ENCODE measurements at regions not wholly inside any gene's neighbourhood (a gene's known extent, or its start where the extent isn't known, plus 50 kb on each side); places are given as distances from the start of the nearest gene placed in this dataset.

- Histone ChIP-seq H3K9ac (no peak overlapping the region), H3K9me3 (no peaks in the 10 kb centered on the region), H4K20me1 (ENCODE audit: insufficient read depth) (no peaks in the 10 kb centered on the region), H3K4me3 (ENCODE audit: low read depth in 2 of 2, low read length in 1 of 2) (no peak overlapping the region), H3K27ac (ENCODE audit: low read depth in 2 of 2, low read length in 1 of 2) (no peak overlapping the region), H3K36me3 (replicated peaks in 1 of 2; ENCODE audit: control insufficient read depth in 1 of 2, insufficient read depth in 2 of 2, low read length in 1 of 2) (no peaks in the 10 kb centered on the region), H3K4me1 (ENCODE audit: control insufficient read depth in 1 of 2, insufficient read depth in 2 of 2, low read depth in 1 of 2, low read length in 1 of 2) (peaks cover 0 to 3% of the 10 kb centered on the region in 2 experiments; a peak in 1 of 4 replicates), H3K9me2 (no peaks in the 10 kb centered on the region), H3K4me2 (no peak overlapping the region), H3K27me3 (ENCODE audit: insufficient read depth) (no peaks in the 10 kb centered on the region), H2AFZ (ENCODE audit: low read depth) (no peak overlapping the region), H3F3A (replicated peaks; ENCODE audit: insufficient read depth) (peaks cover 2% of the 10 kb centered on the region), H3K79me2 (ENCODE audit: insufficient read depth) (no peaks in the 10 kb centered on the region)
- 43% methylated on average over 7 of the region's 8 CpGs for WGBS (ENCODE audit: low lambda C conversion rate)
- DNase-seq: no peak
- POLR2A ChIA-PET: no interaction called here
- CTCF ChIA-PET: interaction anchor here (1.1 to 7.9 kb wide), 4 partner anchors 12 to 995 kb away, joined by 3 to 78 read pairs (median 7); no protein-coding TSS in a partner anchor
- TF ChIP-seq EP300 (IDR thresholded peaks at IDR 0.05; ENCODE audit: borderline replicate concordance in 1 of 2, low read depth in 1 of 2, low read length in 1 of 2) (no peak), TEAD4 (IDR thresholded peaks at IDR 0.05; ENCODE audit: borderline replicate concordance, insufficient read depth) (no peak), FOXJ3 (CRISPR knock-in tag; IDR thresholded peaks at IDR 0.05) (no peak)
Measured at GRCh38 chr18:42275949-42276730, 321.1 kb downstream of the PIK3C3 start.

- Histone ChIP-seq H3K27ac (ENCODE audit: low read depth in 2 of 2, low read length in 1 of 2) (no peak overlapping the region), H4K20me1 (ENCODE audit: insufficient read depth) (no peaks in the 10 kb centered on the region), H3K4me2 (no peak overlapping the region), H3K27me3 (ENCODE audit: insufficient read depth) (no peaks in the 10 kb centered on the region), H3K4me3 (ENCODE audit: low read depth in 2 of 2, low read length in 1 of 2) (no peak overlapping the region), H3K79me2 (ENCODE audit: insufficient read depth) (no peaks in the 10 kb centered on the region), H3F3A (replicated peaks; ENCODE audit: insufficient read depth) (peaks cover 2% of the 10 kb centered on the region), H2AFZ (ENCODE audit: low read depth) (no peak overlapping the region), H3K36me3 (replicated peaks in 1 of 2; ENCODE audit: control insufficient read depth in 1 of 2, insufficient read depth in 2 of 2, low read length in 1 of 2) (no peaks in the 10 kb centered on the region), H3K9me3 (no peaks in the 10 kb centered on the region), H3K9me2 (no peaks in the 10 kb centered on the region), H3K9ac (no peak overlapping the region), H3K4me1 (ENCODE audit: control insufficient read depth in 1 of 2, insufficient read depth in 2 of 2, low read depth in 1 of 2, low read length in 1 of 2) (no peaks in the 10 kb centered on the region; a peak in 1 of 4 replicates)
- CTCF ChIA-PET: interaction anchor here (1.0 to 2.0 kb wide), 3 partner anchors 13 to 167 kb away, joined by 3 to 8 read pairs (median 3); no protein-coding TSS in a partner anchor
- POLR2A ChIA-PET: no interaction called here
- TF ChIP-seq FOSL2 (IDR thresholded peaks at IDR 0.05; ENCODE audit: borderline replicate concordance, low read depth): no peak
- TF ChIP-seq RXRA (IDR thresholded peaks at IDR 0.05; ENCODE audit: borderline replicate concordance, low read depth): no peak
- no peak for TF ChIP-seq RAD21 (IDR thresholded peaks at IDR 0.05; ENCODE audit: low read length)
- no peak for TF ChIP-seq ELF1 (IDR thresholded peaks at IDR 0.05)
- no peak for TF ChIP-seq RCOR1 (IDR thresholded peaks at IDR 0.05; ENCODE audit: low read length)
- TF ChIP-seq ZBTB33 (IDR thresholded peaks at IDR 0.05; ENCODE audit: borderline replicate concordance, low read depth): no peak
- no peak for TF ChIP-seq TCF12 (IDR thresholded peaks at IDR 0.05)
- TF ChIP-seq SMC3 (IDR thresholded peaks at IDR 0.05; ENCODE audit: low read depth, low read length): no peak
- TF ChIP-seq TEAD4 (IDR thresholded peaks at IDR 0.05; ENCODE audit: borderline replicate concordance, insufficient read depth): no peak
- no peak for DNase-seq
Measured at GRCh38 chr18:42281124-42281523, 326.1 kb downstream of the PIK3C3 start.
